ENCODE measurements at regions not wholly inside any gene's neighbourhood (a gene's known extent, or its start where the extent isn't known, plus 50 kb on each side); places are given as distances from the start of the nearest gene placed in this dataset.

DNA sequence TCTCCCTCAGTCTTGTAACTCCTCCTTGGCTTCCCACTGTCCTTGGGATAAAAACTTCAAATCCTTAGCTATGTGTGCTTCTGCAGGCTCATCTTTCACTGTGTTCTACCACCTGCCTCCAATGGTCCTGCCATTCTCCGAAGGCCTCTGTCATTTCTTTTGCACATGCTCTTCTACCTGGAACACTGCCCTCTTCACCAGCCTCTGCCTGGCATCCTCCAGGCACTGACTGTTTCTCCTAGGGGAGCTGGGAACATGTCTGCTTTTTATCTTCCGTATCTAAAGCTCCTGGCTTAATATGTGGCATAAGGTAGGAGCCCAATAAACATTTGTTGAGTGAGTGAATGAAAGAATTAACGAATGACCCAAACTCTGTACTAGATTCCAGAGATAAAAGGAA is 603.3 kb upstream of the TMEM132C start:
- TF ChIP-seq, protein P1, sequence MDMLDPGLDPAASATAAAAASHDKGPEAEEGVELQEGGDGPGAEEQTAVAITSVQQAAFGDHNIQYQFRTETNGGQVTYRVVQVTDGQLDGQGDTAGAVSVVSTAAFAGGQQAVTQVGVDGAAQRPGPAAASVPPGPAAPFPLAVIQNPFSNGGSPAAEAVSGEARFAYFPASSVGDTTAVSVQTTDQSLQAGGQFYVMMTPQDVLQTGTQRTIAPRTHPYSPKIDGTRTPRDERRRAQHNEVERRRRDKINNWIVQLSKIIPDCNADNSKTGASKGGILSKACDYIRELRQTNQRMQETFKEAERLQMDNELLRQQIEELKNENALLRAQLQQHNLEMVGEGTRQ (IDR thresholded peaks at IDR 0.05; ENCODE audit: low read length), result no peak
- TF ChIP-seq CTCF (IDR thresholded peaks at IDR 0.05; ENCODE audit: control extremely low read depth in 1 of 3, insufficient read depth in 1 of 3, low read depth in 1 of 3, low read length in 3 of 3) (no peak), TAF1 (IDR thresholded peaks at IDR 0.05; ENCODE audit: low read depth, low read length) (no peak)
